A549 (cell line): ENCODE measurements at regions not wholly inside any gene's neighbourhood (a gene's known extent, or its start where the extent isn't known, plus 50 kb on each side); places are given as distances from the start of the nearest gene placed in this dataset.

ENCODE experiments used
- ATAC-seq, 2 experiments: fragments of 200-7000 bp in 1 of 2; fragments of >200 bp in 1 of 2; cut with Nextera tagmentation in 1 of 2; cut with Tn5 transposase in 1 of 2; 3 replicates each; pipeline versions ENCODE4 v1.8.0 to v1.9.1; 2018 to 2020; ENCODE audit warnings: mild to moderate bottlenecking in 1 of 2, moderate library complexity in 1 of 2
- CTCF ChIA-PET: fragments of 300-600 bp; sonication (Branson Sonifier 250); formaldehyde crosslinking; extraction: SDS; loops from one replicate; lab custom pipeline; 2021; ENCODE audit warnings: antibody characterized with exemption, inconsistent platforms; lab: Yijun Ruan, JAX
- POLR2A ChIA-PET: fragments of 350-600 bp; formaldehyde crosslinking; extraction: SDS; loops from one replicate; lab custom pipeline; 2021; ENCODE audit warnings: antibody characterized with exemption, inconsistent platforms; lab: Yijun Ruan, JAX
- DNase-seq, 2 experiments: peaks; one replicate each; pipeline versions ENCODE4 v3.0.0 to v3.0.0-alpha.2; 2011 to 2016; ENCODE audit warnings: low read depth in 1 of 2, low spot score in 1 of 2
- FAIRE-seq: peaks from 2 replicates; lab custom pipeline; 2011; peaks lifted over from hg19 to GRCh38; lab: Jason Lieb, UNC
- H3K27ac ChIP-seq, 2 experiments: fragments of >200 bp; sonication (Bioruptor Twin); formaldehyde crosslinking; 3 replicates each; pipeline ENCODE4 v1.5.1; 2016 to 2017
- H3K4me1 ChIP-seq: fragments of >200 bp; sonication (Bioruptor Twin); formaldehyde crosslinking; 3 replicates; pipeline ENCODE4 v1.6.1; 2016
- H3K4me2 ChIP-seq: fragments of >200 bp; sonication (Bioruptor Twin); formaldehyde crosslinking; 3 replicates; pipeline ENCODE4 v1.6.1; 2016
- H3K4me3 ChIP-seq: fragments of >200 bp; sonication (Bioruptor Twin); formaldehyde crosslinking; 3 replicates; pipeline ENCODE4 v1.5.1; 2016
- H3K9me3 ChIP-seq: fragments of >200 bp; sonication (Bioruptor Twin); formaldehyde crosslinking; 3 replicates; pipeline ENCODE4 v1.6.1; 2016
- BHLHE40 ChIP-seq: IDR thresholded peaks from 2 replicates; pipeline ENCODE4 v1.6.1; 2012; ENCODE audit warnings: low read depth, low read length, inconsistent platforms
- CBX8 ChIP-seq: fragments of 200-600 bp; sonication (generic); IDR thresholded peaks from 2 replicates; pipeline ENCODE4 v1.6.1; 2016
- CEBPB ChIP-seq, 2 experiments: fragments of >200 bp in 1 of 2; sonication (Bioruptor Twin) in 1 of 2; formaldehyde crosslinking in 1 of 2; IDR thresholded peaks; 2 replicates each; pipeline ENCODE4 v1.6.1; 2012 to 2016
- CHD2 ChIP-seq: fragments of 150-350 bp; IDR thresholded peaks from 2 replicates; pipeline ENCODE4 v1.6.1; 2014; ENCODE audit warnings: low read length; ENCODE audit not compliant: partially characterized antibody
- ELK1 ChIP-seq: fragments of 150-350 bp; IDR thresholded peaks from 2 replicates; pipeline ENCODE4 v1.6.1; 2014; ENCODE audit warnings: low read depth, mild to moderate bottlenecking, low read length
- ESRRA ChIP-seq: fragments of 150-350 bp; IDR thresholded peaks from 2 replicates; pipeline ENCODE4 v1.6.1; 2014; ENCODE audit warnings: mild to moderate bottlenecking, low read length, borderline replicate concordance
- FOSB ChIP-seq: fragments of 250-450 bp; sonication (Bioruptor Pico); IDR thresholded peaks from 2 replicates; pipeline ENCODE4 v1.5.0; 2020; ENCODE audit warnings: mild to moderate bottlenecking, moderate library complexity
- FOXS1 ChIP-seq: fragments of 250-450 bp; sonication (Bioruptor Pico); IDR thresholded peaks from 2 replicates; pipeline ENCODE4 v1.5.0; 2020; ENCODE audit warnings: mild to moderate bottlenecking, moderate library complexity
- HDAC2 ChIP-seq: fragments of 200-600 bp; sonication (generic); IDR thresholded peaks from 2 replicates; pipeline ENCODE4 v1.6.1; 2016
- HEYL ChIP-seq: fragments of 250-450 bp; sonication (Bioruptor Pico); IDR thresholded peaks from 2 replicates; pipeline ENCODE4 v1.8.0; 2021; ENCODE audit warnings: mild to moderate bottlenecking, moderate library complexity
- KDM1A ChIP-seq: fragments of 200-600 bp; sonication (generic); IDR thresholded peaks from 2 replicates; pipeline ENCODE4 v1.6.1; 2016; ENCODE audit warnings: low read depth, mild to moderate bottlenecking
- MAX ChIP-seq: IDR thresholded peaks from 2 replicates; pipeline ENCODE4 v1.6.1; 2012
- NFE2L2 ChIP-seq: fragments of 150-350 bp; conservative IDR thresholded peaks from 2 replicates; pipeline ENCODE4 v1.6.1; 2014; ENCODE audit warnings: low read length
- PHF8 ChIP-seq: fragments of 200-600 bp; sonication (generic); IDR thresholded peaks from 2 replicates; pipeline ENCODE4 v1.6.1; 2016; ENCODE audit warnings: low read depth, mild to moderate bottlenecking, antibody characterized with exemption, moderate library complexity, borderline replicate concordance
- RAD21 ChIP-seq, 2 experiments: fragments of >200 bp in 1 of 2; sonication (Bioruptor Twin) in 1 of 2; formaldehyde crosslinking in 1 of 2; IDR thresholded peaks in 1 of 2; conservative IDR thresholded peaks in 1 of 2; 2 replicates in 1 of 2; 3 replicates in 1 of 2; pipeline ENCODE4 v1.6.1; 2012 to 2018; ENCODE audit warnings: inconsistent platforms in 1 of 2
- RFX5 ChIP-seq: fragments of 450-650 bp; IDR thresholded peaks from 2 replicates; pipeline ENCODE4 v1.7.1; 2014; ENCODE audit warnings: antibody characterized with exemption, mild to moderate bottlenecking, moderate library complexity
- SREBF2 ChIP-seq: fragments of 450-650 bp; IDR thresholded peaks from 2 replicates; pipeline ENCODE4 v1.6.1; 2014; ENCODE audit warnings: mild to moderate bottlenecking, moderate library complexity
- USF2 ChIP-seq: fragments of 450-650 bp; IDR thresholded peaks from 2 replicates; pipeline ENCODE4 v1.6.1; 2014; ENCODE audit warnings: antibody characterized with exemption
- ZSCAN20 ChIP-seq: fragments of 250-450 bp; sonication (Bioruptor Pico); IDR thresholded peaks from 2 replicates; pipeline ENCODE4 v1.8.0; 2022; ENCODE audit warnings: mild to moderate bottlenecking, moderate library complexity
- WGBS: methylation state at CpG from one replicate; pipeline ENCODE4 v1.1.6; 2017; ENCODE audit errors: missing lambda C conversion rate; 5-methylcytosine and 5-hydroxymethylcytosine counted together
- TF ChIP-seq, protein P1 (sequence below): fragments of >200 bp; sonication (Bioruptor Twin); formaldehyde crosslinking; IDR thresholded peaks from 3 replicates; pipeline ENCODE4 v1.5.1; 2016

DNA sequence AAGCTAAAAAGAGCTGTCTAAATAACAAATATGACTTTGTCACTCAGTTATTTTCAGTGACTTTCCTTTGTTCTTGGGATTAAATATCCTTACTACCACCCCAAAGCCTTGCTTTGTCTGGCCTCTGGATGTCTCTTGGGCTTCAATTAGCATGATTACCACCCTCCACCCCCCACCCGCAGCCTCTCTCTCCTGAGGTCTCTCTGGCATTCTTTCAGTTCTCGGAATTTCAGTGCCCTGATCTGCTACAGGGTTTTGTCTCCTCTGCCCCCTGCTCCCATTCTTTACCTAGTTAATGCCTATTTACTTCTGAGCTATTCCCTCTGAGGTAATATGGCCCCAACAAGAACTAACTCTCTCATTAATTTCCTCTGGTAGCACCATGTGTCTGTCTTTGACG lies 376.4 kb downstream of the DEPDC1B start:
- 59% methylated on average over 3 of the region's 3 CpGs for WGBS
- no peak for TF ChIP-seq KDM1A
- no peak for TF ChIP-seq CBX8
- no peak for TF ChIP-seq RFX5
- TF ChIP-seq ESRRA = no peak
- no peak for TF ChIP-seq FOSB
- no peak for TF ChIP-seq BHLHE40
- TF ChIP-seq USF2 = no peak
- no peak for TF ChIP-seq SREBF2
- TF ChIP-seq CEBPB (IDR thresholded peaks at IDR 0.05) = no peak
- no peak for TF ChIP-seq NFE2L2
- TF ChIP-seq MAX = no peak
- TF ChIP-seq HEYL (CRISPR knock-in tag) = no peak
- TF ChIP-seq PHF8 = no peak
- Histone ChIP-seq H3K4me1 (no peaks in the 10 kb centered on the region), H3K4me3 (no peak overlapping the region), H3K9me3 (peaks cover 14% of the 10 kb centered on the region; the same call in 2 of the 3 replicates), H3K27ac (no peak overlapping the region), H3K4me2 (no peak overlapping the region)
- DNase-seq (no peak), FAIRE-seq (no peak), ATAC-seq (no peak)
- ChIA-PET POLR2A (no interaction called here), CTCF (interaction anchor here (0.9 kb wide), 1 partner anchor 10 kb away, joined by 3 read pairs; no protein-coding TSS in a partner anchor)

- ATAC-seq (no peak), FAIRE-seq (no peak), DNase-seq (no peak)
- POLR2A ChIA-PET = no interaction called here
- no peak overlapping the region for H3K27ac ChIP-seq
- 52% methylated on average over 2 of the region's 2 CpGs for WGBS
- H3K9me3 ChIP-seq = no peaks in the 10 kb centered on the region
- H3K4me3 ChIP-seq = no peak overlapping the region
- no peak overlapping the region for H3K4me2 ChIP-seq
- CTCF ChIA-PET = interaction anchor here (1.4 kb wide), 1 partner anchor 233 kb away, joined by 3 read pairs; no protein-coding TSS in a partner anchor
- no peaks in the 10 kb centered on the region for H3K4me1 ChIP-seq
- TF ChIP-seq ELK1 (no peak), CEBPB (IDR thresholded peaks at IDR 0.05) (no peak), FOXS1 (CRISPR knock-in tag) (no peak), HDAC2 (no peak), RAD21 (conservative IDR thresholded peaks at IDR 0.05 in 1 of 2, IDR thresholded peaks at IDR 0.05 in 1 of 2) (no peak), CHD2 (no peak), ESRRA (no peak)
- TF ChIP-seq, protein P1, sequence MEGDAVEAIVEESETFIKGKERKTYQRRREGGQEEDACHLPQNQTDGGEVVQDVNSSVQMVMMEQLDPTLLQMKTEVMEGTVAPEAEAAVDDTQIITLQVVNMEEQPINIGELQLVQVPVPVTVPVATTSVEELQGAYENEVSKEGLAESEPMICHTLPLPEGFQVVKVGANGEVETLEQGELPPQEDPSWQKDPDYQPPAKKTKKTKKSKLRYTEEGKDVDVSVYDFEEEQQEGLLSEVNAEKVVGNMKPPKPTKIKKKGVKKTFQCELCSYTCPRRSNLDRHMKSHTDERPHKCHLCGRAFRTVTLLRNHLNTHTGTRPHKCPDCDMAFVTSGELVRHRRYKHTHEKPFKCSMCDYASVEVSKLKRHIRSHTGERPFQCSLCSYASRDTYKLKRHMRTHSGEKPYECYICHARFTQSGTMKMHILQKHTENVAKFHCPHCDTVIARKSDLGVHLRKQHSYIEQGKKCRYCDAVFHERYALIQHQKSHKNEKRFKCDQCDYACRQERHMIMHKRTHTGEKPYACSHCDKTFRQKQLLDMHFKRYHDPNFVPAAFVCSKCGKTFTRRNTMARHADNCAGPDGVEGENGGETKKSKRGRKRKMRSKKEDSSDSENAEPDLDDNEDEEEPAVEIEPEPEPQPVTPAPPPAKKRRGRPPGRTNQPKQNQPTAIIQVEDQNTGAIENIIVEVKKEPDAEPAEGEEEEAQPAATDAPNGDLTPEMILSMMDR = no peak
- TF ChIP-seq, all 56 proteins: peak for 0
Observed at GRCh38 chr5:60312098-60312497, 387.9 kb downstream of the DEPDC1B start.

- no peak for DNase-seq
- Histone ChIP-seq H3K4me2 (no peak overlapping the region), H3K4me1 (no peaks in the 10 kb centered on the region), H3K27ac (no peak overlapping the region), H3K4me3 (no peak overlapping the region), H3K9me3 (peaks cover 7% of the 10 kb centered on the region; the same call in 1 of the 3 replicates)
- TF ChIP-seq ZSCAN20 (CRISPR knock-in tag) = no peak
- CTCF ChIA-PET = interaction anchor here (1.1 to 1.6 kb wide), 2 partner anchors 11 to 12 kb away, joined by 3 read pairs; no protein-coding TSS in a partner anchor
- no peak for ATAC-seq
- POLR2A ChIA-PET = no interaction called here
- no peak for FAIRE-seq
- WGBS = 61% methylated on average over 2 of the region's 2 CpGs
Observed at GRCh38 chr5:60299944-60300343, 400.0 kb downstream of the DEPDC1B start.
